ENCODE measurements at regions not wholly inside any gene's neighbourhood (a gene's known extent, or its start where the extent isn't known, plus 50 kb on each side); places are given as distances from the start of the nearest gene placed in this dataset.

DNA sequence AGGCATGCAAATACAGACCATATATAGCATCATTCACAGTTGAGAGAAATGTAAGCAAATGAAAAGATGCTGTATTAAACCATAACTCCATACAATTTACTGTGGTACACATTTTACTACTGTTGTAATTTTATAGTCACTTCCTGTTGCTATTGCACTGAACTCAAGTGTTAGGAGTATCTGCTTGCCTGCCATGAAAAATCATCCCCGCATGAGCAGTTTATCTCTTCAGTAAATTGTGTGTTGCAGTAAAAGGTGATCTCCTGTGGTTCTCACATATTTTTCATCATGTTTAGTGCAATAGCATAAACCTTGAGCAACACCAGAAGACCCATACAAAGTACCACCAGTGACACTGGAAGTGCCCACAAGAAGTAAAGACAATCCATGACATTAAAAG, 1153.4 kb downstream of the FAT4 start:
- no peak for TF ChIP-seq BHLHE40 (IDR thresholded peaks at IDR 0.05; ENCODE audit: low read length)
- no peak for TF ChIP-seq POLR2AphosphoS5 (IDR thresholded peaks at IDR 0.05; ENCODE audit: low read depth, low read length)
- no peak for TF ChIP-seq TCF12 (IDR thresholded peaks at IDR 0.05)
- TF ChIP-seq TCF12 (CRISPR knock-in tag; IDR thresholded peaks at IDR 0.05) = no peak
- no peak for TF ChIP-seq MAFK (conservative IDR thresholded peaks at IDR 0.05 in 1 of 2, IDR thresholded peaks at IDR 0.05 in 1 of 2; ENCODE audit: low read length in 2 of 2)
